IPS DF 4.7 (cell line): ENCODE measurements at regions not wholly inside any gene's neighbourhood (a gene's known extent, or its start where the extent isn't known, plus 50 kb on each side); places are given as distances from the start of the nearest gene placed in this dataset.
"Not testable (repeated sequence)": the region's sequence is repeated elsewhere in the genome, so short reads cannot be mapped to it uniquely, and the experiment has no call there.

Experiments used
- DNase-seq: peaks from one replicate; pipeline ENCODE4 v3.0.0-alpha.2; 2013; ENCODE audit warnings: low spot score; ENCODE audit errors: extremely low read depth

GRCh38 chr5:162956570-162956969 lies 480.8 kb upstream of the CCNG1 start:
- no peak for DNase-seq

GRCh38 chr5:162964144-162964543 lies 473.3 kb upstream of the CCNG1 start:
- DNase-seq: not testable (repeated sequence)

GRCh38 chr5:162990063-162990462 lies 447.3 kb upstream of the CCNG1 start:
- DNase-seq: no peak

GRCh38 chr5:162990856-162991497 lies 446.4 kb upstream of the CCNG1 start:
- no peak for DNase-seq

GRCh38 chr5:162995568-162995967 lies 441.8 kb upstream of the CCNG1 start:
- DNase-seq: no peak

- DNase-seq: no peak
Measured at GRCh38 chr5:162996053-162996452, 441.3 kb upstream of the CCNG1 start.

- no peak for DNase-seq
Measured at GRCh38 chr5:163005949-163006348, 431.4 kb upstream of the CCNG1 start.

GRCh38 chr5:163022582-163023128 lies 414.7 kb upstream of the CCNG1 start:
- no peak for DNase-seq

GRCh38 chr5:163023846-163024245 lies 413.5 kb upstream of the CCNG1 start:
- no peak for DNase-seq

GRCh38 chr5:163024936-163025335 lies 412.5 kb upstream of the CCNG1 start:
- no peak for DNase-seq

- no peak for DNase-seq
Measured at GRCh38 chr5:163033656-163034055, 403.7 kb upstream of the CCNG1 start.

- no peak for DNase-seq
Measured at GRCh38 chr5:163041254-163041653, 396.1 kb upstream of the CCNG1 start.

- DNase-seq: no peak
Measured at GRCh38 chr5:163079618-163080017, 357.8 kb upstream of the CCNG1 start.

GRCh38 chr5:163089230-163089629 lies 348.2 kb upstream of the CCNG1 start:
- DNase-seq: no peak

GRCh38 chr5:163089926-163090325 lies 347.5 kb upstream of the CCNG1 start:
- DNase-seq: no peak

- DNase-seq: no peak
Measured at GRCh38 chr5:163094492-163095180, 342.8 kb upstream of the CCNG1 start.

GRCh38 chr5:163104464-163104863 lies 332.9 kb upstream of the CCNG1 start:
- peak; percentile 38 for DNase-seq

- DNase-seq: no peak
Measured at GRCh38 chr5:163105456-163105855, 331.9 kb upstream of the CCNG1 start.

- no peak for DNase-seq
Measured at GRCh38 chr5:163106098-163106497, 331.3 kb upstream of the CCNG1 start.

- DNase-seq: no peak
Measured at GRCh38 chr5:163108351-163108750, 329.0 kb upstream of the CCNG1 start.

GRCh38 chr5:163115011-163115410 lies 322.4 kb upstream of the CCNG1 start:
- DNase-seq: no peak

- not testable (repeated sequence) for DNase-seq
Measured at GRCh38 chr5:163116618-163117017, 320.8 kb upstream of the CCNG1 start.

GRCh38 chr5:163134061-163134460 lies 303.3 kb upstream of the CCNG1 start:
- DNase-seq: no peak
